GM18909 (cell line): ENCODE measurements at regions not wholly inside any gene's neighbourhood (a gene's known extent, or its start where the extent isn't known, plus 50 kb on each side); places are given as distances from the start of the nearest gene placed in this dataset.

Source experiments
- ATAC-seq: cut with Tn5 transposase; IDR thresholded peaks from one replicate; pipeline ENCODE4 v1.9.1; 2021; ENCODE audit warnings: mild to moderate bottlenecking; ENCODE audit not compliant: unreplicated experiment, poor library complexity

GRCh38 chr5:4148009-4148408 lies 552.4 kb downstream of the IRX1 start:
- ATAC-seq: no peak

GRCh38 chr5:4150067-4150466 lies 554.4 kb downstream of the IRX1 start:
- ATAC-seq: no peak

- ATAC-seq: no peak
Measured at GRCh38 chr5:4156153-4156552, 560.5 kb downstream of the IRX1 start.

GRCh38 chr5:4156889-4157288 lies 561.3 kb downstream of the IRX1 start:
- ATAC-seq: no peak

GRCh38 chr5:4158750-4159447 lies 563.3 kb downstream of the IRX1 start:
- no peak for ATAC-seq

- ATAC-seq: no peak
Measured at GRCh38 chr5:4159681-4160080, 564.0 kb downstream of the IRX1 start.

- ATAC-seq: no peak
Measured at GRCh38 chr5:4164167-4164566, 568.5 kb downstream of the IRX1 start.

- no peak for ATAC-seq
Measured at GRCh38 chr5:4180703-4181102, 585.1 kb downstream of the IRX1 start.

- no peak for ATAC-seq
Measured at GRCh38 chr5:4182144-4182543, 586.5 kb downstream of the IRX1 start.

GRCh38 chr5:4185127-4185526 lies 589.5 kb downstream of the IRX1 start:
- ATAC-seq: no peak

- no peak for ATAC-seq
Measured at GRCh38 chr5:4188704-4189103, 593.1 kb downstream of the IRX1 start.

- ATAC-seq: no peak
Measured at GRCh38 chr5:4189317-4189716, 593.7 kb downstream of the IRX1 start.

GRCh38 chr5:4191041-4191440 lies 595.4 kb downstream of the IRX1 start:
- ATAC-seq: no peak

GRCh38 chr5:4191703-4192102 lies 596.1 kb downstream of the IRX1 start:
- no peak for ATAC-seq

- ATAC-seq: no peak
Measured at GRCh38 chr5:4192111-4192510, 596.5 kb downstream of the IRX1 start.

- no peak for ATAC-seq
Measured at GRCh38 chr5:4196744-4197143, 601.1 kb downstream of the IRX1 start.

GRCh38 chr5:4197151-4197550 lies 601.5 kb downstream of the IRX1 start:
- ATAC-seq: no peak

GRCh38 chr5:4198461-4198860 lies 602.8 kb downstream of the IRX1 start:
- ATAC-seq: no peak

- no peak for ATAC-seq
Measured at GRCh38 chr5:4199049-4199841, 603.6 kb downstream of the IRX1 start.

GRCh38 chr5:4203146-4203545 lies 607.5 kb downstream of the IRX1 start:
- no peak for ATAC-seq

GRCh38 chr5:4204276-4205141 lies 608.9 kb downstream of the IRX1 start:
- ATAC-seq: no peak
